GM12878 (cell line): ENCODE measurements at regions not wholly inside any gene's neighbourhood (a gene's known extent, or its start where the extent isn't known, plus 50 kb on each side); places are given as distances from the start of the nearest gene placed in this dataset.

Experiments used
- ATAC-seq: fragments of 200-7000 bp; cut with Tn5 transposase; 3 replicates; pipeline ENCODE4 v1.9.1; 2020; ENCODE audit warnings: mild to moderate bottlenecking, moderate library complexity
- BruUV-seq: library from RNA; stranded (reverse); fragments of 400-500 nt; replicated peaks from 2 replicates; lab custom pipeline; 2021; lab: Mats Ljungman, UMichigan
- CTCF ChIA-PET: fragments of 300-600 bp; sonication (Branson Sonifier 250); formaldehyde crosslinking; extraction: SDS; loops from one replicate; lab custom pipeline; 2021; ENCODE audit warnings: inconsistent platforms; lab: Yijun Ruan, JAX
- POLR2A ChIA-PET: fragments of 350-600 bp; formaldehyde crosslinking; extraction: SDS; loops from one replicate; lab custom pipeline; 2021; ENCODE audit warnings: inconsistent platforms; lab: Charles Lee
- RAD21 ChIA-PET: fragments of 300-600 bp; sonication (Branson Sonifier 250); formaldehyde crosslinking; loops from one replicate; lab custom pipeline; 2023; ENCODE audit warnings: antibody characterized with exemption; ENCODE audit not compliant: unreplicated experiment; lab: Charles Lee
- SMC1A ChIA-PET: fragments of 300-600 bp; sonication (Branson Sonifier 250); formaldehyde crosslinking; loops from one replicate; lab custom pipeline; 2023; ENCODE audit not compliant: unreplicated experiment, uncharacterized antibody; lab: Charles Lee
- DNase-seq: peaks from one replicate; pipeline ENCODE4 v3.0.0-alpha.2; 2011; ENCODE audit warnings: low read depth, low spot score
- FAIRE-seq: peaks from 3 replicates; lab custom pipeline; 2011; peaks lifted over from hg19 to GRCh38; lab: Jason Lieb, UNC
- H2AFZ ChIP-seq: 2 replicates; pipeline ENCODE4 v1.6.0; 2011; ENCODE audit warnings: low read depth, low read length, control low read depth; ENCODE audit not compliant: control insufficient read depth
- H3K27ac ChIP-seq: 2 replicates; pipeline ENCODE4 v1.5.1; 2011; ENCODE audit warnings: control low read depth; ENCODE audit not compliant: control insufficient read depth, insufficient read depth
- H3K27me3 ChIP-seq, 2 experiments: replicated peaks in 1 of 2; 2 replicates each; pipeline versions ENCODE4 v1.6.0 to v1.6.1; 2011; ENCODE audit warnings: low read length in 1 of 2; ENCODE audit not compliant: control insufficient read depth in 2 of 2, insufficient read depth in 2 of 2
- H3K36me3 ChIP-seq, 2 experiments: 2 replicates each; pipeline ENCODE4 v1.5.1; 2011; ENCODE audit warnings: low read length in 1 of 2; ENCODE audit not compliant: control insufficient read depth in 2 of 2, insufficient read depth in 2 of 2
- H3K4me1 ChIP-seq: 2 replicates; pipeline ENCODE4 v1.6.1; 2011; ENCODE audit warnings: mild to moderate bottlenecking, low read length, moderate library complexity, mixed read lengths; ENCODE audit not compliant: control insufficient read depth, insufficient read depth
- H3K4me2 ChIP-seq: 2 replicates; pipeline ENCODE4 v1.6.0; 2011; ENCODE audit warnings: control low read depth; ENCODE audit not compliant: control insufficient read depth, insufficient read depth
- H3K4me3 ChIP-seq: fragments of 200-600 bp; sonication (generic); 2 replicates; pipeline ENCODE4 v1.5.1; 2016
- H3K79me2 ChIP-seq: 2 replicates; pipeline ENCODE4 v1.6.0; 2011; ENCODE audit warnings: low read length; ENCODE audit not compliant: control insufficient read depth, insufficient read depth
- H3K9ac ChIP-seq: 2 replicates; pipeline ENCODE4 v1.8.0; 2011; ENCODE audit warnings: low read length, control low read depth, mixed read lengths; ENCODE audit not compliant: control insufficient read depth, insufficient read depth
- H3K9me3 ChIP-seq: replicated peaks from 3 replicates; pipeline ENCODE4 v1.5.1; 2011; ENCODE audit warnings: mild to moderate bottlenecking, low read length; ENCODE audit not compliant: control insufficient read depth, insufficient read depth
- H4K20me1 ChIP-seq: 2 replicates; pipeline ENCODE4 v1.6.0; 2011; ENCODE audit not compliant: control insufficient read depth, insufficient read depth
- BCLAF1 ChIP-seq: fragments of 450-650 bp; IDR thresholded peaks from 2 replicates; pipeline ENCODE4 v1.6.1; 2017; ENCODE audit warnings: antibody characterized with exemption, mild to moderate bottlenecking, moderate library complexity
- BHLHE40 ChIP-seq, 2 experiments: fragments of 450-650 bp in 1 of 2; IDR thresholded peaks; 2 replicates each; pipeline ENCODE4 v1.6.1; 2011 to 2017; ENCODE audit warnings: low read depth in 2 of 2, borderline replicate concordance in 1 of 2, improper control_type of control experiment in 1 of 2, low read length in 1 of 2, mild to moderate bottlenecking in 1 of 2
- CREB1 ChIP-seq: IDR thresholded peaks from 2 replicates; pipeline ENCODE4 v1.6.1; 2012; ENCODE audit warnings: low read depth, mild to moderate bottlenecking, inconsistent platforms
- EGR1 ChIP-seq, 2 experiments: IDR thresholded peaks; 1 replicate in 1 of 2; 2 replicates in 1 of 2; pipeline ENCODE4 v1.6.1; 2011 to 2012; ENCODE audit warnings: low read depth in 2 of 2, low read length in 2 of 2, borderline replicate concordance in 1 of 2, mild to moderate bottlenecking in 1 of 2, moderate library complexity in 1 of 2
- IRF4 ChIP-seq: IDR thresholded peaks from 2 replicates; pipeline ENCODE4 v1.6.1; 2011; ENCODE audit warnings: low read depth, low read length
- JUNB ChIP-seq: IDR thresholded peaks from 2 replicates; pipeline ENCODE4 v1.6.1; 2016; ENCODE audit warnings: antibody characterized with exemption, mild to moderate bottlenecking
- MTA3 ChIP-seq: IDR thresholded peaks from 2 replicates; pipeline ENCODE4 v1.6.1; 2012; ENCODE audit warnings: low read length, inconsistent platforms, borderline replicate concordance
- PRDM15 ChIP-seq: fragments of 450-650 bp; formaldehyde crosslinking; IDR thresholded peaks from 2 replicates; pipeline ENCODE4 v1.4.0; 2020; ENCODE audit warnings: mild to moderate bottlenecking, moderate library complexity
- RAD51 ChIP-seq: fragments of 450-650 bp; IDR thresholded peaks from 2 replicates; pipeline ENCODE4 v1.6.1; 2016; ENCODE audit warnings: moderate library complexity, mild to moderate bottlenecking, inconsistent platforms
- RUNX3 ChIP-seq: IDR thresholded peaks from 2 replicates; pipeline ENCODE4 v1.6.1; 2012; ENCODE audit warnings: low read length, inconsistent platforms
- SPI1 ChIP-seq: IDR thresholded peaks from 2 replicates; pipeline ENCODE4 v1.6.1; 2011; ENCODE audit warnings: low read depth, mild to moderate bottlenecking, low read length, moderate library complexity, borderline replicate concordance; ENCODE audit not compliant: insufficient read depth
- STAT1 ChIP-seq: fragments of 450-650 bp; conservative IDR thresholded peaks from 2 replicates; pipeline ENCODE4 v1.6.1; 2014; ENCODE audit warnings: antibody characterized with exemption, mild to moderate bottlenecking
- YY1 ChIP-seq: IDR thresholded peaks from 2 replicates; pipeline ENCODE4 v1.6.1; 2011; ENCODE audit warnings: low read depth, mild to moderate bottlenecking, low read length
- ZNF217 ChIP-seq: fragments of 450-650 bp; IDR thresholded peaks from 2 replicates; pipeline ENCODE4 v1.6.1; 2017; ENCODE audit warnings: antibody characterized with exemption, mild to moderate bottlenecking
- WGBS: methylation state at CpG from one replicate; pipeline ENCODE4 v1.1.6; 2016; ENCODE audit warnings: low lambda C conversion rate; ENCODE audit not compliant: insufficient replicate concordance, insufficient coverage; ENCODE audit errors: missing lambda C conversion rate; 5-methylcytosine and 5-hydroxymethylcytosine counted together
- in situ Hi-C: fragments of 300-500 bp; cut with MboI; formaldehyde crosslinking; loops from 9 replicates; pipeline ENCODE4 v1.14.3; 2018; ENCODE audit warnings: mixed read lengths
- intact Hi-C: fragments of 100-400 bp; cut with micrococcal nuclease; formaldehyde crosslinking; loops from one replicate; pipeline ENCODE4 v1.14.2; 2022; ENCODE audit not compliant: unreplicated experiment

GRCh38 chr2:7824211-7824610 lies 857.6 kb upstream of the ID2 start (continued):
- TF ChIP-seq BCLAF1: no peak

GRCh38 chr2:7825591-7826312 lies 856.1 kb upstream of the ID2 start:
- intact Hi-C loops (loop anchor here (1.0 to 10.0 kb wide), 9 partner anchors 52 to 859 kb away; partner anchors contain the start of gene ID2), in situ Hi-C loops (no loop called here)
- no peaks in the 10 kb centered on the region for H3K27me3 ChIP-seq
- POLR2A ChIA-PET: interaction anchor here (0.5 to 1.4 kb wide), 7 partner anchors 10 to 487 kb away, joined by 3 read pairs; no protein-coding TSS in a partner anchor
- BruUV-seq: no TSS peak
- 20% methylated on average over 9 of the region's 9 CpGs for WGBS
- H3K9ac ChIP-seq: no peak overlapping the region
- ATAC-seq (peak; percentile 97), DNase-seq (peak; percentile 78), FAIRE-seq (peak; percentile 87)
- SMC1A ChIA-PET: interaction anchor here (0.7 to 2.9 kb wide), 25 partner anchors 10 to 719 kb away, joined by 3 to 18 read pairs (median 3); no protein-coding TSS in a partner anchor
- no peaks in the 10 kb centered on the region for H3K36me3 ChIP-seq
- RAD21 ChIA-PET: interaction anchor here (0.6 to 2.4 kb wide), 24 partner anchors 9 to 688 kb away, joined by 3 to 9 read pairs (median 4); no protein-coding TSS in a partner anchor
- H3K4me3 ChIP-seq: no peak overlapping the region
- 0 out of 2 replicates have a peak overlapping the region, but pooled peaks have one; percentile 5 for H2AFZ ChIP-seq
- H3K27ac ChIP-seq: peak overlapping the region; percentile 75
- peaks cover 10% of the 10 kb centered on the region for H3K4me1 ChIP-seq
- peak overlapping the region; percentile 56 for H3K4me2 ChIP-seq
- no peaks in the 10 kb centered on the region; the same call in 1 of the 3 replicates for H3K9me3 ChIP-seq
- CTCF ChIA-PET: interaction anchor here (0.7 to 2.9 kb wide), 4 partner anchors 68 to 460 kb away, joined by 3 to 7 read pairs (median 3); no protein-coding TSS in a partner anchor
- H3K79me2 ChIP-seq: no peaks in the 10 kb centered on the region
- H4K20me1 ChIP-seq: no peaks in the 10 kb centered on the region
- TF ChIP-seq CREB1: 0 out of 2 replicates have a peak, but pooled peaks have one; percentile 36
- TF ChIP-seq SPI1: no peak
- TF ChIP-seq YY1: peak; percentile 11; the same call in 1 of the 2 replicates
- peak; percentile 96 for TF ChIP-seq IRF4
- no peak for TF ChIP-seq STAT1
- TF ChIP-seq BHLHE40 (IDR thresholded peaks at IDR 0.05; ENCODE audit: borderline replicate concordance in 1 of 2, low read depth in 2 of 2, low read length in 1 of 2): peak; percentile 92
- TF ChIP-seq RUNX3: peak; percentile 95
- TF ChIP-seq RAD51: peak; percentile 57; the same call in 1 of the 2 replicates
- TF ChIP-seq EGR1 (IDR thresholded peaks at IDR 0.05; ENCODE audit: borderline replicate concordance in 1 of 2, low read depth in 2 of 2, low read length in 2 of 2): peak in 1 of 2 experiments; percentile 52; a peak in 2 of 3 replicates
- TF ChIP-seq MTA3: peak; percentile 93; the same call in 1 of the 2 replicates
- TF ChIP-seq JUNB: peak; percentile 97
- TF ChIP-seq PRDM15: no peak
- peak; percentile 42; the same call in 1 of the 2 replicates for TF ChIP-seq ZNF217
